Stimulated activated CD4-positive, alpha-beta T cell treated with anti-CD3 and anti-CD28 coated beads, Interleukin-12 subunit alpha, Interleukin-12 subunit beta, amount 100 ng/mL, for 24 hours (primary cell): ENCODE measurements at regions not wholly inside any gene's neighbourhood (a gene's known extent, or its start where the extent isn't known, plus 50 kb on each side); places are given as distances from the start of the nearest gene placed in this dataset.
A peak's percentile ranks its signal among the peaks of the same experiment; 100 is the strongest.
"Not testable (repeated sequence)": the region's sequence is repeated elsewhere in the genome, so short reads cannot be mapped to it uniquely, and the experiment has no call there.

Experiments
- DNase-seq, 2 experiments: peaks; one replicate each; pipeline ENCODE4 v3.0.0-alpha.2; 2020; ENCODE audit warnings: low read depth in 2 of 2

DNA sequence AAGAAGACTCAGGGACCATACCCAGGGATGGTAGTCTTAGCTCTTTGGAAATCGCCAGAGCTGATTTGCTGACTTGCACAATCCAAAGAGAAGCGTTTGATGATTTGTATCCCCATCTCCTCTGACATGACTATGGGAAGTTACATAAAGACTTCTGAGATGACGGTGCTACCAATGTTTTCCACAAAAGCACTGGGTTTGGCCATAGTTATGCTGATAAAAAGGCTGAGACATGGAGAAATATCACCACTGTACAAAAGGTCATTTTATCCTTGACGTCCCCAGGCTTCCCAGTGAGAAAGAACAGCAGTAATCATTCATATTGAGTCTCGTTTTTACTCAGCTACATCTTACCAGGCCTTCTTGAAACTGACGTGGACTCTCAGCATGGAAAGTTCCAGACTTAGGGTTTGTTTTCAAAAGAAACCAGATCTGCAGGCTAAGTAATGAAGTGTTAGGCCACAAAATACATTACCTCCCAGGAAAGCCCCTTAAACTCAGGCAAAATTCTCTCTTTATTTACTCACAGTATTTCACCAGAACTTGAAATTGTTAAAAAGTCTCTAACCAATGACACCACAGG lies 370.3 kb upstream of the JARID2 start:
- DNase-seq, result peak in 1 of 2 experiments; percentile 32

- no peak for DNase-seq
Measured at GRCh38 chr6:14876778-14877613, 368.9 kb upstream of the JARID2 start.

GRCh38 chr6:14877758-14878157 lies 368.1 kb upstream of the JARID2 start:
- no peak for DNase-seq

- DNase-seq, result no peak
Measured at GRCh38 chr6:14880052-14880451, 365.8 kb upstream of the JARID2 start.

GRCh38 chr6:14880677-14881076 lies 365.2 kb upstream of the JARID2 start:
- DNase-seq, result no peak

- DNase-seq, result no peak
Measured at GRCh38 chr6:14881398-14881797, 364.5 kb upstream of the JARID2 start.

DNA sequence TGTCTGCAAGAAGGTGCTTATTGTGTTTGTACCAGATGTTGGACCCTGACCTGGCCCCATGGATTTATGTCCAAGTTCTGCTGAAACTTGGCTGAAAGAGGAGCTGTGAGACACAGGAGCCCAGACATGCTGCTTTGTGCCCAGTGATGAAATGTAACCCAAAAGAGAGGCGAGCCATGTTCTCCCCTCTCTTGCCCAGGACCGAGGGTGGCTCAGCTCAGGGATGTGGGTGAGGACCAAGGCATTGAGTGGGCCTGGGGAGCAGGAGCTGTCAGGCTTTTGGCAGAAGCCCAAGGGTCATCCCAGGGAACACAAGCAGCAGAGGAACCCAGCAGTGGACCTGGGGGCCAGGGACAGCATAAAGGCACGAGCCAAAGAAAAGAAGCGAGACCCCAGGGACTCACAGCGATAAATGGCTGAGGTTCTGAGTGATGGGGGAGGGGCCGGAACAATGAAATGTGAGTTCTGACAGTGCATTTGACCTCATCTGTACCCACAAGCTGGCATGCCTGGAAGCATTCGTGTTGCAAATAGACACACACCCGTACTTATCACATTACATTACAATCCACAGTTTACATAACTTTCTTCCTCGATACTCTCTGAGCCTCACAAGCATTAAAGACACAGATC lies 363.4 kb upstream of the JARID2 start:
- DNase-seq, result no peak

GRCh38 chr6:14883921-14884320 lies 361.9 kb upstream of the JARID2 start:
- no peak for DNase-seq

- no peak for DNase-seq
Measured at GRCh38 chr6:14885498-14885897, 360.4 kb upstream of the JARID2 start.

GRCh38 chr6:14887181-14887580 lies 358.7 kb upstream of the JARID2 start:
- no peak for DNase-seq

DNA sequence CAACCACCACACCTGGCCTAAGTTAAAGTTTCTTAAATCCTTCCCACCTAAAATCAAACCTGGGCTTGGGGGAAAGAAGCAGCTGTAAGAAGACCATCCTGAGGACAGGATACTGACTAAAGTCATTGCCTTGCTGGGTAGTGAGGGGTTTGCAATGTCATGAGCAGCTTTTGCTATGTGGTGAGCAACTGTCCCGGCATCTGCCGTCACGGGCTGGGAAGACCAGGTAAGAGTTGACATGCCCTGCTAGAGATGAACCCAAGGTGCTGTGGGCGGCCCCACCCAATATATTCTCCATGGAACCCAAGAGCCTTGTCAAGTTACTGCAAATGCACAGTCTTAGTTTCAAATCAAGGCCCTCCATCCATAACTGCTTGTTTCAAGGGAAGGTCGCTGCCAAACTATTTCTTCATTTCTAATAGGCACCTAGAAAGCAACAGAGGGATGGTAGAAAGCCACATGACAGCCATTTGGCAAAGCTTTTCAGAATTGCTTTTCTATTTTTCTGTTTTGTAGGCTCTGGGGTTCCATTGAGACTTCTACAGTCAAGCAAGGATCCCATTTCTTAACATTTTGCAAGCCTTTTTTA lies 357.8 kb upstream of the JARID2 start:
- no peak for DNase-seq

GRCh38 chr6:14888575-14889000 lies 357.3 kb upstream of the JARID2 start:
- no peak for DNase-seq

GRCh38 chr6:14889188-14889587 lies 356.7 kb upstream of the JARID2 start:
- no peak for DNase-seq

- no peak for DNase-seq
Measured at GRCh38 chr6:14889611-14890593, 356.0 kb upstream of the JARID2 start.

DNA sequence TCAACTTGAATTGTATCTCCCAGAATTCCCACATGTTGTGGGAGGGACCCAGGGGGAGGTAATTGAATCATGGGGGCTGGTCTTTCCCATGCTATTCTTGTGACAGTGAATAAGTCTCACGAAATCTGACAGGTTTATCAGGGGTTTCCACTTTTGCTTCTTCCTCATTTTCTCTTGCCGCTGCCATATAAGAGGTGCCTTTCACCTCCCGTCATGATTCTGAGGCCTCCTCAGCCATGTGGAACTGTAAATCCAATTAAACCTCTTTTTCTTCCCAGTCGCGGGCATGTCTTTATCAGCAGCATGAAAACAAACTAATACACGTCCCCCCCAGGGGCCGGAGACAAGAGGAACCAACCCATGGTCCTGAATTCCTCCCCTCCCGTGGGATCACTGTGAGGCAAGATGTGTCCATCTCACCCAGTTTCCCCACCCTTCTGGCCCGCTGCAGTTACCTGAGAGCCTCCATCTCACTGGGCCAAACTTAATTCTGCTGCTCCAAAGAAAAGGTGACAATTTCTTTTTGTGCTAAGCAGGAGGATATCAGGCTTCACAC lies 354.0 kb upstream of the JARID2 start:
- not testable (repeated sequence) for DNase-seq

DNA sequence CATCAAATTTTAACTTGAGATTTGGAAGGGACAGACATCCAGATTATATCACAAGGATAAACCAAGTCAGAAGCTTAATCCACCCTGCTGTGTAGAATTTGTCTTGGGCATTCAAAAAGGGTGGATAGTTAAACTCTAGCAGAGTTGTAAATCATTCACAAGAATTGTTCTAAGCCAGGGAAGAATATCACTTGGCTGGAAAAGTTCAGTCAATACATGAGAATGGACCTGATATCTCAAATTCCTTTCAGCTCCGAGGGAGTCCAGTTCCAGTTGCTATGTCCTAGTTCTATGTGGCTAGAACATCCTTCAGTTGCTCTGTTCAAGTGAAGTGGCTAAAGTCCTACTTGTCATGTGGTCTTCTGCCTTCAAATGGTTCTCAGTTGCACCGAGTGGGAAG lies 351.8 kb upstream of the JARID2 start:
- no peak for DNase-seq

DNA sequence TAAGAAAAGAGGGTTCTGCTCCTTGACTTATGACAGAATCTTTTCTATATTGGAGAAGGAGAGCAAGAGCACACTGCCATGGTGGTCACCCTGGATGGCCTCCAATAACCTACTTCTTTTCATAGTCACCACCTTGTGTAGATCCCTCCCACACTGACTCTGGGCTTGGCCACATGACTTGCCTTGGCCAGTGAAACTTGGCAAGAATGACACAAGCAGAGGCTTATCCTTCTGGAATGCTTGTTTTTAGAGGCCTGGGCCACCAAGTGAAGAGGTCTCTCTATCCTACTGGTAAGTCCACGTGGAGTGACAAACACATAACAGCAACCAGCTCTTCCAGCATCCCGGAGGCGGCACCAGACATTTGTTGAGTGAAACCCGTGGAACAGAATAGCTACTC lies 349.4 kb upstream of the JARID2 start:
- no peak for DNase-seq

GRCh38 chr6:14897831-14898230 lies 348.0 kb upstream of the JARID2 start:
- DNase-seq, result no peak

DNA sequence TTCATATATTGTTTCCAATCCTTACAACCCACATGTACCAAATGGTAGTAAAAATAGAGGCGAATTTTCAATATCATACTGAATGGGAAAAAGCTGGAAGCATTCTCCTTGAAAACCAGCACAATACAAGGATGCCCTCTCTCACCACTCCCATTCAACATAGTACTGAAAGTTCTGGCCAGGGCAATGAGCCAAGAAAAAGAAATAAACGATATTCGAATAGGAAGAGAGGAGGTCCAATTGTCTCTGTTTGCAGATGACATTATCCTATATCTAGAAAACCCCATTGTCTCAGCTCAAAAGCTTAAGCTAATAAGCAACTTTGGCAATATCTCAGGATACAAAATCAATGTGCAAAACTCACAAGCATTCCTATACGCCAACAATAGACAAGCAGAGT lies 346.4 kb upstream of the JARID2 start:
- DNase-seq, result not testable (repeated sequence)

DNA sequence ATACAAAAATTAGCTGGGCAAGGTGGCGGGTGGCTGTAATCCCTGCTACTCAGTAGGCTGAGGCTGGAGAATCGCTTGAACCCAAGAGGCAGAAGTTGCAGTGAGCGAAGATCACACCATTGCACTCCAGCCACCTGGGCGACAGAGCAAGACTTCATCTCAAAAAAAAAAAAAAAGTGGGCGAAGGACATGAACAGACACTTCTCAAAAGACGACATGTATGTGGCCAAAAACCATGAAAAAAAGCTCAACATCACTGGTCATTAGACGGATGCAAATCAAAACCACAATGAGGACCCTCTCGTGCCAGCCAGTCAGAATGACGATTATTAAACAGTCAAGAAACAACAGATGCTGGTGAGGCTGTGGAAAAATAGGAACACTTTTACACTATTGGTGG lies 344.9 kb upstream of the JARID2 start:
- DNase-seq, result no peak
